ENCODE measurements at regions not wholly inside any gene's neighbourhood (a gene's known extent, or its start where the extent isn't known, plus 50 kb on each side); places are given as distances from the start of the nearest gene placed in this dataset.

- Histone ChIP-seq H3K27me3 (ENCODE audit: insufficient read depth, low read length, poor library complexity) (no peaks in the 10 kb centered on the region), H3K27ac (ENCODE audit: low read length) (no peak overlapping the region), H2AFZ (ENCODE audit: low read depth, low read length) (no peak overlapping the region), H3K79me2 (ENCODE audit: insufficient read depth, low read length) (no peaks in the 10 kb centered on the region), H3K36me3 (ENCODE audit: insufficient read depth, low read length) (no peaks in the 10 kb centered on the region), H3K9me3 (ENCODE audit: insufficient read depth, low read length, severe bottlenecking) (no peaks in the 10 kb centered on the region), H3K4me3 (ENCODE audit: low read depth in 1 of 2, low read length in 2 of 2) (no peak overlapping the region), H3K4me2 (ENCODE audit: insufficient read depth, low read length) (no peak overlapping the region), H3K9ac (ENCODE audit: low read depth, low read length) (no peak overlapping the region), H3K4me1 (ENCODE audit: insufficient read depth, low read length) (no peaks in the 10 kb centered on the region), H4K20me1 (ENCODE audit: insufficient read depth, low read length) (no peaks in the 10 kb centered on the region)
- ATAC-seq (ENCODE audit: insufficient read depth, low read depth): no peak
- no peak for DNase-seq
- TF ChIP-seq EZH2 (IDR thresholded peaks at IDR 0.05; ENCODE audit: borderline replicate concordance, low read depth, low read length, severe bottlenecking) (no peak), CTCF (IDR thresholded peaks at IDR 0.05; ENCODE audit: borderline replicate concordance, extremely low read depth, low read length, poor library complexity, severe bottlenecking) (no peak)
Measured at GRCh38 chr3:152941859-152942258, 106.9 kb downstream of the P2RY1 start.

GRCh38 chr3:152942366-152942765 is 107.4 kb downstream of the P2RY1 start:
- Histone ChIP-seq H3K9ac (ENCODE audit: low read depth, low read length) (no peak overlapping the region), H3K4me1 (ENCODE audit: insufficient read depth, low read length) (no peaks in the 10 kb centered on the region), H3K27ac (ENCODE audit: low read length) (no peak overlapping the region), H3K27me3 (ENCODE audit: insufficient read depth, low read length, poor library complexity) (no peaks in the 10 kb centered on the region), H3K36me3 (ENCODE audit: insufficient read depth, low read length) (no peaks in the 10 kb centered on the region), H3K9me3 (ENCODE audit: insufficient read depth, low read length, severe bottlenecking) (no peaks in the 10 kb centered on the region), H3K4me2 (ENCODE audit: insufficient read depth, low read length) (no peak overlapping the region), H3K4me3 (ENCODE audit: low read depth in 1 of 2, low read length in 2 of 2) (no peak overlapping the region), H2AFZ (ENCODE audit: low read depth, low read length) (no peak overlapping the region), H3K79me2 (ENCODE audit: insufficient read depth, low read length) (no peaks in the 10 kb centered on the region), H4K20me1 (ENCODE audit: insufficient read depth, low read length) (no peaks in the 10 kb centered on the region)
- no peak for DNase-seq
- ATAC-seq (ENCODE audit: insufficient read depth, low read depth): no peak
- TF ChIP-seq CTCF (IDR thresholded peaks at IDR 0.05; ENCODE audit: borderline replicate concordance, extremely low read depth, low read length, poor library complexity, severe bottlenecking): no peak

GRCh38 chr3:152943645-152944044 is 108.7 kb downstream of the P2RY1 start:
- no peak for DNase-seq

More at GRCh38 chr3:152943645-152944044, 108.7 kb downstream of the P2RY1 start:
- H3K36me3 ChIP-seq (ENCODE audit: insufficient read depth, low read length): no peaks in the 10 kb centered on the region
- no peak overlapping the region for H3K4me3 ChIP-seq (ENCODE audit: low read depth in 1 of 2, low read length in 2 of 2)
- TF ChIP-seq CTCF (IDR thresholded peaks at IDR 0.05; ENCODE audit: borderline replicate concordance, extremely low read depth, low read length, poor library complexity, severe bottlenecking) (no peak), EZH2 (IDR thresholded peaks at IDR 0.05; ENCODE audit: borderline replicate concordance, low read depth, low read length, severe bottlenecking) (no peak)
- no peaks in the 10 kb centered on the region for H3K27me3 ChIP-seq (ENCODE audit: insufficient read depth, low read length, poor library complexity)
- no peaks in the 10 kb centered on the region for H3K79me2 ChIP-seq (ENCODE audit: insufficient read depth, low read length)
- H3K9ac ChIP-seq (ENCODE audit: low read depth, low read length): no peak overlapping the region
- ATAC-seq (ENCODE audit: insufficient read depth, low read depth): no peak
- H4K20me1 ChIP-seq (ENCODE audit: insufficient read depth, low read length): no peaks in the 10 kb centered on the region
- H2AFZ ChIP-seq (ENCODE audit: low read depth, low read length): no peak overlapping the region
- H3K4me2 ChIP-seq (ENCODE audit: insufficient read depth, low read length): no peak overlapping the region
- H3K27ac ChIP-seq (ENCODE audit: low read length): no peak overlapping the region
- no peaks in the 10 kb centered on the region for H3K9me3 ChIP-seq (ENCODE audit: insufficient read depth, low read length, severe bottlenecking)
- no peaks in the 10 kb centered on the region for H3K4me1 ChIP-seq (ENCODE audit: insufficient read depth, low read length)
